WERI-Rb-1 (cell line): ENCODE measurements at regions not wholly inside any gene's neighbourhood (a gene's known extent, or its start where the extent isn't known, plus 50 kb on each side); places are given as distances from the start of the nearest gene placed in this dataset.

Experiments used
- DNase-seq: peaks from one replicate; pipeline ENCODE4 v3.0.0-alpha.2; 2020
- H3K27ac ChIP-seq: fragments of 250-450 bp; sonication (Bioruptor Pico); 2 replicates; pipeline ENCODE4 v1.5.1; 2020; ENCODE audit warnings: mild to moderate bottlenecking, moderate library complexity
- H3K27me3 ChIP-seq: fragments of 250-450 bp; sonication (Bioruptor Pico); 2 replicates; pipeline ENCODE4 v1.5.1; 2021; ENCODE audit warnings: mild to moderate bottlenecking, low read depth, moderate library complexity; ENCODE audit not compliant: insufficient read depth, severe bottlenecking
- H3K36me3 ChIP-seq: fragments of 250-450 bp; sonication (Bioruptor Pico); 2 replicates; pipeline ENCODE4 v1.5.1; 2020; ENCODE audit warnings: mild to moderate bottlenecking, moderate library complexity
- H3K4me3 ChIP-seq: 2 replicates; pipeline ENCODE4 v1.5.1; 2011; ENCODE audit warnings: low read depth, mild to moderate bottlenecking, control low read depth, low read length
- H3K9me3 ChIP-seq: fragments of 250-450 bp; sonication (Bioruptor Pico); 2 replicates; pipeline ENCODE4 v1.5.1; 2021; ENCODE audit warnings: mild to moderate bottlenecking, moderate library complexity; ENCODE audit not compliant: severe bottlenecking
- TF ChIP-seq, protein P1 (sequence below): IDR thresholded peaks from 2 replicates; pipeline ENCODE4 v1.5.1; 2011; ENCODE audit warnings: low read depth, mild to moderate bottlenecking, control low read depth, inconsistent platforms, low read length

DNA sequence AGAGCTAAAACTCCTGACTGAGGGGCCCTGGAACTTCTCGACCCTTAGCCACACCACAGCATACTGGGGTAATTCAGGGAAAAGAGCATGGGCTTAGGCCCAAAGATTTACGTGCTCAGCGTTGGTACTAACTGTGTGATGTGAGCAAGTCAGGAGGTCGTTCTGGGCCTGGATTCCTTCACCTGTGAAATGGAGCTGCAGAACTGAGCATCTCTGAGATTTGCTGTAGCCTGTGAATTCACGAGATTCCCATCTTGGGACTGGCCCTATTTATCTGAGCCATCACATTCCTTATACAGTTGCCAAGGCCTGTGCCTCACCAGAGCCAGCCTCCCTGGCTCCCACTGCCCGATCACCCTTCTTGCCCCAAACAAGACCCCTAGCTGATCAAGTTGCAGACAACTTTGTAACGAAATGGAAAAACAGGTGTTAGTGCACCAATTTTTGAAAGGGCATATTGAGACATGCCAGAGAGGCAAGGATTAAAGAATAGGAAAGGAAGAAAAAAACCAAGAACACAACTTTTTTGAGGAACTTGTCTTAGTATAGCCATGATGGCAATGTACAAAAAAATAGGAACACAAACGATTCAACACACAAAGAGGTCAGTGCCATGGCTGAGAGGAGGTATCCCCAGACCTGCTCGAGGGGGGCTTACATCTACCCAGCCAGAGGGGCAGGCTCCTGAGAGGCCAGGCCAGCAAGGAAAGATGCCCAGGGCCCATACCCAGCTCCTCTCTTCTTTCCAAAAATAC lies 323.0 kb upstream of the JARID2 start:
- Histone ChIP-seq H3K4me3 (no peak overlapping the region), H3K27ac (no peak overlapping the region), H3K27me3 (no peaks in the 10 kb centered on the region), H3K36me3 (no peaks in the 10 kb centered on the region), H3K9me3 (no peaks in the 10 kb centered on the region)
- TF ChIP-seq, protein P1, sequence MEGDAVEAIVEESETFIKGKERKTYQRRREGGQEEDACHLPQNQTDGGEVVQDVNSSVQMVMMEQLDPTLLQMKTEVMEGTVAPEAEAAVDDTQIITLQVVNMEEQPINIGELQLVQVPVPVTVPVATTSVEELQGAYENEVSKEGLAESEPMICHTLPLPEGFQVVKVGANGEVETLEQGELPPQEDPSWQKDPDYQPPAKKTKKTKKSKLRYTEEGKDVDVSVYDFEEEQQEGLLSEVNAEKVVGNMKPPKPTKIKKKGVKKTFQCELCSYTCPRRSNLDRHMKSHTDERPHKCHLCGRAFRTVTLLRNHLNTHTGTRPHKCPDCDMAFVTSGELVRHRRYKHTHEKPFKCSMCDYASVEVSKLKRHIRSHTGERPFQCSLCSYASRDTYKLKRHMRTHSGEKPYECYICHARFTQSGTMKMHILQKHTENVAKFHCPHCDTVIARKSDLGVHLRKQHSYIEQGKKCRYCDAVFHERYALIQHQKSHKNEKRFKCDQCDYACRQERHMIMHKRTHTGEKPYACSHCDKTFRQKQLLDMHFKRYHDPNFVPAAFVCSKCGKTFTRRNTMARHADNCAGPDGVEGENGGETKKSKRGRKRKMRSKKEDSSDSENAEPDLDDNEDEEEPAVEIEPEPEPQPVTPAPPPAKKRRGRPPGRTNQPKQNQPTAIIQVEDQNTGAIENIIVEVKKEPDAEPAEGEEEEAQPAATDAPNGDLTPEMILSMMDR, result no peak
- no peak for DNase-seq

DNA sequence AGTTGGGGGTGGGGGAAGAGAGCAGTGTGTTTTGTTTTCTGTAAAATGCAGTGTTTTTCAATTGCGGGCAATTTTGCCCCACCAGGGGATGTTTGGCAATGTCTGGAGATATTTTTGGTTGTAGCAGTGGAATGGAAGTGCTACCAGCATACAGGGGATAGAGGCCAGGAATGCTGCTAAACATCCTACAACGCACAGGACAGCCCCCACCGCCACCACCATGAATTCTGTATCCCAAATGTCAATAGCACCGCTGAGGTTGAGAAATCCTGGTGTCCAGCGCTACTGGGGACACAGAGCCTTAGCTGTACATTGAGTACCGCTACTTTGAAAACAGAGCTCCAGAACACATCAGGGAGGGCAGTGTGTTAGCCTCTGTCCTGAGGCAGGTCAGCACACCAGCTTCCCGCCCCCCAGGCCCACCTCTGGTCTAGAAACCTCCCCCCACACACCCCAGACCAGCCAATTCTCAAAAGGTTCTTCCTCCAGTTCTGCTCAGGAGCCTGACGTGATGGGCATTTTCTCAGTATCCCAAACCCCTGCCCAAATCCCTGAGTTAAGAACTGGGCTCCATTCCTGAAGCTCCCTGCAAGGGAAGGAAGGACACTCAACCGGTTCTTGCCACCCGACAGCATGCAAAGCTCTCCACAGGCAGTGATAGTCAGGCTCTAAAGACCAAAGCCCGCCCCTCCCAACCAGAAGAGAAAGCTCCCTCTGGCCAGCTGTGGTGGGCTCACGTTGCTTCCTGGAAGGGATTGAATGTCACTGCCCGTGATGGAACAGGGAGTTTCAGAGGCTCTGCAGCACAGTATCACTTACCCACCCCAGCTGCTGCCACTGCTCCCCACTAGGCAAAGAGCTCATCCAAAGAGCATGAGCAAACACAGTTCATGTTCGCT lies 321.5 kb upstream of the JARID2 start:
- H3K4me3 ChIP-seq, result peak overlapping the region; percentile 8
- no peaks in the 10 kb centered on the region for H3K9me3 ChIP-seq
- peak overlapping the region; percentile 70 for H3K27ac ChIP-seq
- H3K27me3 ChIP-seq, result no peaks in the 10 kb centered on the region
- peak; percentile 91 for DNase-seq
- TF ChIP-seq, protein P1, result no peak
- no peaks in the 10 kb centered on the region for H3K36me3 ChIP-seq

DNA sequence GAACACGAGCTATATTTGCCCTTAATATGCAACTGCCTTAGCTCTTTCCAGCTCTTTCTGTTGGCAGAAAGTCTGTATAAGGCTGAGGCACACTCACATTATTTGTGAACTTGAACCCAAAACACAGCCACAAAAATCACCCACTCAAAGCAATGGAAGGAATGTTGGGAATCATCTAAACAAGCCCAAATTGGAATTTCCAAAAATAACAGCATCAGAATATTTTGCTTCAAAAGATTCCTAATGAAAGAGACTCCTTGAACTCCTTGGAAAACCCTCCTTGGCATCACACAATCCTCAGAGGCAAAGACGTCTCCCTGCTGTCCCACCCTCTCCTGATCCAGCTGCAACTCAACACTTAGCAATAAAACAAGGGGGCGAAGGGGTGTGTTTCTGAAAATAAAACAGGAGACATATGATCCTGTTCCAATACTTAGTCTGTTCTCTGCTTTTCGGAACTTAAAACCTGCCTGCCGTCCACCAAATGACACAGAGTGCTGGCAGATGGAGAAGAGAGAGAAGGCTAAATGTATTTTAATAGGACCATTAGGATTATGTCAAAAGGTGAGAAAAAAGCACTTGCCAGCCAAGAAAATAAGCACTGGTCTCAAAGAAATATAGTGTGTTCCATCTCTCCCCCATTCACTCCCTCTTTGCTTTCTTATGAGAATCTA lies 320.7 kb upstream of the JARID2 start:
- Histone ChIP-seq H3K4me3 (peak overlapping the region; percentile 7), H3K27ac (peak overlapping the region; percentile 70), H3K27me3 (no peaks in the 10 kb centered on the region), H3K9me3 (peaks cover 6% of the 10 kb centered on the region), H3K36me3 (no peaks in the 10 kb centered on the region)
- no peak for DNase-seq
- TF ChIP-seq, protein P1, result no peak

DNA sequence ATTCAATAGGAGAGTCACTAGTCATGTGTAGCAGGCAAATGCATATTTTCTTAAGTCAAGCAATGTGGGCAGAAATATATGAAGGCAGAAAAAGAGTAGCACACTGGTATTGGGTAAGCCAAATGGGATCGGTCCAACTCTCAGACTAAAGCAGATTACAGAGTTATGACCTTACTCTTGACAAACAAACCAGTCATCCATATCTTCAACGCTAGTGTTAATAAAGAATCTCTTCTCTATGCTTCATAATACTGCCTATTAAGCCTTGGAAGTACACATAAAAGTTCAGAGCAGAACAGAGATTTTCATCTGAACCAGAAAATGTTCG lies 320.2 kb upstream of the JARID2 start:
- peak overlapping the region; percentile 70 for H3K27ac ChIP-seq
- no peaks in the 10 kb centered on the region for H3K36me3 ChIP-seq
- no peaks in the 10 kb centered on the region for H3K27me3 ChIP-seq
- peaks cover 6% of the 10 kb centered on the region for H3K9me3 ChIP-seq
- H3K4me3 ChIP-seq, result peak overlapping the region; percentile 7
- TF ChIP-seq, protein P1, result no peak
- DNase-seq, result no peak

DNA sequence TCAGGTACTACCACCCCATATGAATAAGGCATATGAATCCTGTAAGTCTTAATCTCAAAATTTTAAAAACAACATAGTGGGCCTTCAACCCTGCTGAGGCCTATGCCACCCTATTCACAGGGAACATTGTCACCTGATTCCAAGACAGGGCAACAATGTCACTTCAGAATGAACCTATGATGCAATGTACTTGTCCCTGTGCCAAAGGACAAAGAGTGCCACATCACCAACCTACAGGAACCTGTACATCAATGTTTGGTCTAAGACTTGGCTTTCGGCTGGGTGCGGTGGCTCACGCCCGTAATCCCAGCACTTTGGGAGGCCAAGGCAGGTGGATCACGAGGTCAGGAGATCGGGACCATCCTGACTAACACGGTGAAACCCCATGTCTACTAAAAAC lies 318.5 kb upstream of the JARID2 start:
- Histone ChIP-seq H3K27me3 (no peaks in the 10 kb centered on the region), H3K4me3 (no peak overlapping the region), H3K36me3 (no peaks in the 10 kb centered on the region), H3K9me3 (peaks cover 6% of the 10 kb centered on the region), H3K27ac (no peak overlapping the region)
- TF ChIP-seq, protein P1, result no peak
- DNase-seq, result no peak
